Heart left ventricle (tissue), 13 donors: ENCODE measurements at regions not wholly inside any gene's neighbourhood (a gene's known extent, or its start where the extent isn't known, plus 50 kb on each side); places are given as distances from the start of the nearest gene placed in this dataset.

Experiments
- POLR2A ChIP-seq, 2 donors: fragments of 450-650 bp; IDR thresholded peaks; one replicate each; pipeline ENCODE4 v1.6.1; 2017; ENCODE audit warnings: antibody characterized with exemption in 2 of 2, mild to moderate bottlenecking in 2 of 2, moderate library complexity in 2 of 2
- TF ChIP-seq, protein P1 (sequence below), 12 donors: fragments of 200-600 bp; sonication (generic) in 4 of 12; IDR thresholded peaks; one replicate each; pipeline versions ENCODE4 v1.5.0 to v1.8.0; 2018 to 2022; ENCODE audit warnings: antibody characterized with exemption in 12 of 12, mild to moderate bottlenecking in 5 of 12
- donor health status: ischemic (EF 13 %, LVEDD 7.1; RV severe dilation, severe dysfunction).
- donor health status: DM: no; HTN: yes; CAD: no.
- donor health status: DM: no; HTN: no; CAD: no.
- donor health status: ischemic (EF 25% LVEDD 6.9; RV normal size, moderate dysfunction).
- donor health status: ischemic (EF 25% LVEDD 5.7; RV mildly dilated, moderate dysfunction).
- donor health status: ischemic (EF 35%, LVEDD 5.7; RV mildly dilated, moderate dysfunction).
- donor health status: nonischemic (EF 11% LVEDD 7.7; RV severe dilation, severe dysfunction).
- donor health status: DM: yes; HTN: yes; CAD: no.
- donor health status: PGD.
- donor health status: ischemic (EF 29% LVEDD 5.4; RV normal size, mild dysfunction).
- donor health status: nonischemic (EF 23%, LVEDD 6.1; RV moderate dilation, normal function).

- TF ChIP-seq, protein P1, sequence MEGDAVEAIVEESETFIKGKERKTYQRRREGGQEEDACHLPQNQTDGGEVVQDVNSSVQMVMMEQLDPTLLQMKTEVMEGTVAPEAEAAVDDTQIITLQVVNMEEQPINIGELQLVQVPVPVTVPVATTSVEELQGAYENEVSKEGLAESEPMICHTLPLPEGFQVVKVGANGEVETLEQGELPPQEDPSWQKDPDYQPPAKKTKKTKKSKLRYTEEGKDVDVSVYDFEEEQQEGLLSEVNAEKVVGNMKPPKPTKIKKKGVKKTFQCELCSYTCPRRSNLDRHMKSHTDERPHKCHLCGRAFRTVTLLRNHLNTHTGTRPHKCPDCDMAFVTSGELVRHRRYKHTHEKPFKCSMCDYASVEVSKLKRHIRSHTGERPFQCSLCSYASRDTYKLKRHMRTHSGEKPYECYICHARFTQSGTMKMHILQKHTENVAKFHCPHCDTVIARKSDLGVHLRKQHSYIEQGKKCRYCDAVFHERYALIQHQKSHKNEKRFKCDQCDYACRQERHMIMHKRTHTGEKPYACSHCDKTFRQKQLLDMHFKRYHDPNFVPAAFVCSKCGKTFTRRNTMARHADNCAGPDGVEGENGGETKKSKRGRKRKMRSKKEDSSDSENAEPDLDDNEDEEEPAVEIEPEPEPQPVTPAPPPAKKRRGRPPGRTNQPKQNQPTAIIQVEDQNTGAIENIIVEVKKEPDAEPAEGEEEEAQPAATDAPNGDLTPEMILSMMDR (IDR thresholded peaks at IDR 0.05), result no peak
- no peak for TF ChIP-seq POLR2A (IDR thresholded peaks at IDR 0.05)
Observed at GRCh38 chr15:84099181-84099580, 136.4 kb upstream of the GOLGA6L4 start.
